Spleen (tissue), 11 donors: ENCODE measurements at regions not wholly inside any gene's neighbourhood (a gene's known extent, or its start where the extent isn't known, plus 50 kb on each side); places are given as distances from the start of the nearest gene placed in this dataset.
"Not testable (repeated sequence)": the region's sequence is repeated elsewhere in the genome, so short reads cannot be mapped to it uniquely, and the experiment has no call there.

ENCODE experiments used
- DNase-seq: peaks from one replicate; pipeline ENCODE4 v3.0.0-alpha.2; 2020
- H3K27ac ChIP-seq, 8 donors: fragments of 200-600 bp; sonication (generic) in 7 of 8; 1 replicate in 4 of 8; 2 replicates in 4 of 8; pipeline versions ENCODE4 v1.5.0 to v1.8.0; 2016 to 2021; ENCODE audit warnings: inconsistent platforms in 4 of 8, mild to moderate bottlenecking in 4 of 8, moderate library complexity in 1 of 8
- H3K27me3 ChIP-seq, 7 donors: fragments of 200-600 bp; sonication (generic) in 6 of 7; replicated peaks in 1 of 7; 1 replicate in 4 of 7; 2 replicates in 3 of 7; pipeline versions ENCODE4 v1.5.0 to v1.8.0; 2016 to 2021; ENCODE audit warnings: inconsistent platforms in 3 of 7, mild to moderate bottlenecking in 1 of 7
- H3K36me3 ChIP-seq, 6 donors: fragments of 200-600 bp; sonication (generic) in 5 of 6; 1 replicate in 4 of 6; 2 replicates in 2 of 6; pipeline versions ENCODE4 v1.5.0 to v1.8.0; 2016 to 2021; ENCODE audit warnings: inconsistent platforms in 2 of 6
- H3K4me1 ChIP-seq, 6 donors: fragments of 200-600 bp; sonication (generic) in 5 of 6; 1 replicate in 3 of 6; 2 replicates in 3 of 6; pipeline versions ENCODE4 v1.5.0 to v1.8.0; 2016 to 2021; ENCODE audit warnings: inconsistent platforms in 3 of 6
- H3K4me3 ChIP-seq, 8 donors: fragments of 200-600 bp; sonication (generic) in 7 of 8; 1 replicate in 4 of 8; 2 replicates in 4 of 8; pipeline versions ENCODE4 v1.5.0 to v1.8.0; 2016 to 2021; ENCODE audit warnings: inconsistent platforms in 4 of 8, mild to moderate bottlenecking in 4 of 8, moderate library complexity in 2 of 8
- H3K9me3 ChIP-seq, 8 donors: fragments of 200-600 bp; sonication (generic) in 7 of 8; 1 replicate in 4 of 8; 2 replicates in 4 of 8; pipeline versions ENCODE4 v1.5.0 to v1.8.0; 2016 to 2021; ENCODE audit warnings: inconsistent platforms in 4 of 8
- WGBS, 5 donors: extraction: QIAGEN DNeasy Blood & Tissue Kit in 3 of 5; methylation state at CpG; one replicate each; pipeline versions ENCODE4 v1.1.5 to v1.1.7; 2013 to 2018; 5-methylcytosine and 5-hydroxymethylcytosine counted together
- intact Hi-C: fragments of 100-400 bp; cut with DNase I; formaldehyde crosslinking; loops from one replicate; pipeline ENCODE4 v1.15.0; 2023; ENCODE audit warnings: low total_unique reads
- donor health status: healthy with polysubstance abuse.
- donor health status: DM: no; HTN: no; CAD: no; lungs with moderate emphysema.
- donor health status: DM: no; HTN: no; CAD: no.
- donor health status: Bipolar disorder and iron deficiency.
- donor health status: healthy.
- donor health status: DM: no; HTN: no; CAD: no.
- donor health status: DM: yes; HTN: yes; CAD: no.

- DNase-seq, H3K4me1 ChIP-seq, H3K4me3 ChIP-seq, intact Hi-C loops, H3K27me3 ChIP-seq, H3K9me3 ChIP-seq, H3K36me3 ChIP-seq, H3K27ac ChIP-seq: not testable (repeated sequence)
- 60 to 81% (median 72%) methylated on average over 4 of the region's 5 CpGs for WGBS, 5 donors
These were observed 110.5 kb upstream of the RRN3 start for GRCh38 chr16:15204571-15204970.

- H3K9me3 ChIP-seq, H3K27ac ChIP-seq, intact Hi-C loops, DNase-seq, H3K4me1 ChIP-seq, H3K4me3 ChIP-seq, H3K36me3 ChIP-seq, H3K27me3 ChIP-seq: not testable (repeated sequence)
- WGBS, 5 donors = 60 to 93% (median 88%) methylated on average over 1 to 2 of the region's 2 CpGs
These were observed 98.7 kb upstream of the RRN3 start for GRCh38 chr16:15192813-15193212.

GRCh38 chr16:15192197-15192596 lies 98.1 kb upstream of the RRN3 start:
- H3K9me3 ChIP-seq, H3K4me3 ChIP-seq, DNase-seq, H3K27ac ChIP-seq, H3K36me3 ChIP-seq, intact Hi-C loops, H3K27me3 ChIP-seq, H3K4me1 ChIP-seq: not testable (repeated sequence)
- WGBS, 5 donors = 0 to 83% (median 56%) methylated on average over 1 to 2 of the region's 2 CpGs; no CpG with 5 or more reads in 2 of the 5 donors

GRCh38 chr16:15189478-15189877 lies 95.4 kb upstream of the RRN3 start:
- no CpG with 5 or more reads among the region's 2 CpGs for WGBS, 5 donors
- DNase-seq, intact Hi-C loops, H3K36me3 ChIP-seq, H3K4me3 ChIP-seq, H3K27me3 ChIP-seq, H3K9me3 ChIP-seq, H3K27ac ChIP-seq, H3K4me1 ChIP-seq: not testable (repeated sequence)
